Heart left ventricle (tissue), 13 donors: ENCODE measurements at regions not wholly inside any gene's neighbourhood (a gene's known extent, or its start where the extent isn't known, plus 50 kb on each side); places are given as distances from the start of the nearest gene placed in this dataset.

Experiments used
- CTCF ChIP-seq, 12 donors: fragments of 200-600 bp; sonication (generic) in 4 of 12; IDR thresholded peaks; one replicate each; pipeline versions ENCODE4 v1.5.0 to v1.8.0; 2018 to 2022; ENCODE audit warnings: antibody characterized with exemption in 12 of 12, mild to moderate bottlenecking in 5 of 12
- POLR2A ChIP-seq, 2 donors: fragments of 450-650 bp; IDR thresholded peaks; one replicate each; pipeline ENCODE4 v1.6.1; 2017; ENCODE audit warnings: antibody characterized with exemption in 2 of 2, mild to moderate bottlenecking in 2 of 2, moderate library complexity in 2 of 2
- donor health status: ischemic (EF 13 %, LVEDD 7.1; RV severe dilation, severe dysfunction).
- donor health status: DM: no; HTN: yes; CAD: no.
- donor health status: DM: no; HTN: no; CAD: no.
- donor health status: ischemic (EF 25% LVEDD 6.9; RV normal size, moderate dysfunction).
- donor health status: ischemic (EF 25% LVEDD 5.7; RV mildly dilated, moderate dysfunction).
- donor health status: ischemic (EF 35%, LVEDD 5.7; RV mildly dilated, moderate dysfunction).
- donor health status: nonischemic (EF 11% LVEDD 7.7; RV severe dilation, severe dysfunction).
- donor health status: DM: yes; HTN: yes; CAD: no.
- donor health status: PGD.
- donor health status: ischemic (EF 29% LVEDD 5.4; RV normal size, mild dysfunction).
- donor health status: nonischemic (EF 23%, LVEDD 6.1; RV moderate dilation, normal function).

GRCh38 chr9:20054734-20055133 lies 265.9 kb upstream of the SLC24A2 start:
- TF ChIP-seq CTCF (IDR thresholded peaks at IDR 0.05), result no peak
- no peak for TF ChIP-seq POLR2A (IDR thresholded peaks at IDR 0.05)
